ENCODE measurements at regions not wholly inside any gene's neighbourhood (a gene's known extent, or its start where the extent isn't known, plus 50 kb on each side); places are given as distances from the start of the nearest gene placed in this dataset.
"Not testable (repeated sequence)": the region's sequence is repeated elsewhere in the genome, so short reads cannot be mapped to it uniquely, and the experiment has no call there.

DNA sequence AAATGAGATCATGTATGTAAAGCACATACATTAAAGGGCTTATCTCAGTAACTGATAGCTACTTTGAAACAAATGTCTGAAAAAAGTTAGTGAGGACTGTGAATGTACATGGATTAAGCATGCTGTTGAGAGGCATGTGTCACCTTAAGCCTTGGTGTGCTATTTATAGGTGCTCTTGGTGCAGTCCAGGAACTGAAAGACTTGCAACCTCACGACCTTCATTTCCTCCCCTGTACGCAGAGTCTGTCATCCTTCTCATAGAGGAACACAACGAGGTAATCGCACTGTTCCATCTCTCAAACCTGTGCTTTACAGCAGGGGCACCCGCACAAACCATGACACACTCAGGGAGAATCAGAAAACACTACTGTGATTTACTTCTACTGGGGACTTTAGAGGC lies 65.6 kb downstream of the UFM1 start:
- DNase-seq (ENCODE audit: low spot score), result no peak

DNA sequence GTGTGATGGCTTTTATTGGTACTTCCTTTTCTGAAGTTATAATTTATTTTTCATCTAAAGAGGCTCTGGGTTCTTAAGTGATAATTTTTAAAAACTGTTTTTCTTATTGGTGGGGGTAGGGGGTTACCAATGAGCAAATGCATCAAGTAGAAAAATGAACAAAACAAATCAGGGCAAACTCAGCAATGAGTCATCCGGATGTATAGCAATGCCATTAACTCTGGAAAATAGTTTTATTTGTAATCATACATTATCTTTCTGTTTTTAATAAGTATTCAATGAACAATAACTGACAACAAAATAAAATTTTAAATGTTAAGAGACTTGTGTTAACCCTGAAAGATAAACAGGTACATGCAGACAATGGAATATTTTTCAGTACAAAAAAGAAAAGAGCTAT lies 67.6 kb downstream of the UFM1 start:
- DNase-seq (ENCODE audit: low spot score), result no peak

- DNase-seq (ENCODE audit: low spot score), result peak; percentile 30
Measured at GRCh38 chr13:38417727-38418126, 68.1 kb downstream of the UFM1 start.

GRCh38 chr13:38418286-38418685 lies 68.6 kb downstream of the UFM1 start:
- DNase-seq (ENCODE audit: low spot score), result no peak

GRCh38 chr13:38419312-38419873 lies 69.7 kb downstream of the UFM1 start:
- no peak for DNase-seq (ENCODE audit: low spot score)

- DNase-seq (ENCODE audit: low spot score), result no peak
Measured at GRCh38 chr13:38421590-38422560, 72.2 kb downstream of the UFM1 start.

GRCh38 chr13:38429916-38430315 lies 80.3 kb downstream of the UFM1 start:
- DNase-seq (ENCODE audit: low spot score), result no peak

GRCh38 chr13:38430796-38431195 lies 81.1 kb downstream of the UFM1 start:
- DNase-seq (ENCODE audit: low spot score), result no peak

GRCh38 chr13:38440666-38441065 lies 91.0 kb downstream of the UFM1 start:
- DNase-seq (ENCODE audit: low spot score), result no peak

GRCh38 chr13:38444904-38445303 lies 95.3 kb downstream of the UFM1 start:
- DNase-seq (ENCODE audit: low spot score), result no peak

DNA sequence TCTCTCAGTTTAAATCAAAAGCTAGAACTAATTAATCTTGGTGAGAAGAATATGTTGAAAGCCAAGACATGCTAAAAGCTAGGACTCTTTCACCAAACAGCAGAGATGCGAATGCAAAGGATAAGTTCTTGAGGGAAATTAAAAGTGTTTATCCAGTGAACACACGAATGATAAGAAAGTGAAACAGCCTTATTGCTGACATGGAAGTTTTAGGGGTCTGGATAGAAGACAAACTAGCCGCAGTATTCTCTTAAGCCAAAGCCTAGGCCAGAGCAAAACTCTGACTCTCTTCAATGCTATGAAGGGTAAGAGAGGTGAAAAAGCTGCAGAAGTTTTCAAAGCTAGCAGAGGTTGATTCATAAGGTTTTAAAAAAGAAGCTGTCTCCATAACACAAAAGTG lies 103.0 kb downstream of the UFM1 start:
- DNase-seq (ENCODE audit: low spot score), result no peak

- no peak for DNase-seq (ENCODE audit: low spot score)
Measured at GRCh38 chr13:38462605-38463004, 113.0 kb downstream of the UFM1 start.

DNA sequence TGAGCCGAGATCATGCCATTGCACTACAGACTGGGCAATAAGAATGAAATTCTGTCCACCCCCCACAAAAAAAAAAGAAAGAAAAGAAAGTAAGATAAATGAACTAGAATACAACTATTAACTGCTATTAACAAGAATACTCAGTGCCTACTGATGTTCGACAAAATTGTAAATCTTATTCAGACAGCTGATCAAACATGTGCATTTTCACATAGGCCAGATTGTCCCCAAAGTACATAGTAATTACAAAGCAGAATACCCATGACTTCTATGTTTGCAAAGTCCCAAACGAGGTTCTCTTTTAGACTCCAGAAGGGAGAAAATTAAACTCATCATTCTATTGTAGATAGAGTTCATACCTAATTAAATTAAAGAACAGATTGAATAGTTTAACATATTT lies 113.4 kb downstream of the UFM1 start:
- DNase-seq (ENCODE audit: low spot score), result no peak

DNA sequence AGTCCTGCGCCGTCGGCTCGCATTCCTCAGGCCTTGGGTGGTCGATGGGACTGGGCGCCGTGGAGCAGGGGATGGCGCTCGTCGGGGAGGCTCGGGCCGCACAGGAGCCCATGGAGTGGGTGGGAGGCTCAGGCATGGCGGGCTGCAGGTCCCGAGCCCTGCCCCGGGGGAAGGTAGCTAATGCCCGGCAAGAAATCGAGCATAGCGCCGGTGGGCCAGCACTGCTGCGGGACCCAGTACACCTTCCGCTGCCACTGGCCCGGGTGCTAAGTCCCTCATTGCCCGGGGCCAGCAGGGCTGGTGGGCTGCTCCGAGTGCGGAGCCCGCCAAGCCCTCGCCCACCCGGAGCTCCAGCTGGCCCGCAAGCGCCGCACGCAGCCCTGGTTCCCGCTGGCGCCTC lies 122.8 kb downstream of the UFM1 start:
- not testable (repeated sequence) for DNase-seq (ENCODE audit: low spot score)

DNA sequence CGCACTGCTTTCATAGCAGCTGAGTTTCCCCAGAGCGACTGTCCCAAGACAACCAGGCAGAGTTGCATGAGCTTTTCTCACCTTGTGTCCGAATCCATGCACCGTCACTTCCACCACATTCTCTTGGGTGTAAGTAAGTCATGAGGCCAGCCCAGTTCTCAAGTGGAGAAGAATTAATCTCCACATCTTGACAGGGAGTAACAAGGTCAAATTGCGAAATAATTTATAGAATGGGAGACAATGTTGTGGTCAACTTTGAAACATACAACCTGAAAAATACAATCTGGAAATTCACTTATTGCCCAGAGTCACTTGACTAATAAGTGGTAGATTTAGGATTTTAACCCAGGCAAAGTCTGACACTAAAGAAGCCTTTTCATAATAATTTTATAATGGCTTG lies 123.7 kb downstream of the UFM1 start:
- no peak for DNase-seq (ENCODE audit: low spot score)

DNA sequence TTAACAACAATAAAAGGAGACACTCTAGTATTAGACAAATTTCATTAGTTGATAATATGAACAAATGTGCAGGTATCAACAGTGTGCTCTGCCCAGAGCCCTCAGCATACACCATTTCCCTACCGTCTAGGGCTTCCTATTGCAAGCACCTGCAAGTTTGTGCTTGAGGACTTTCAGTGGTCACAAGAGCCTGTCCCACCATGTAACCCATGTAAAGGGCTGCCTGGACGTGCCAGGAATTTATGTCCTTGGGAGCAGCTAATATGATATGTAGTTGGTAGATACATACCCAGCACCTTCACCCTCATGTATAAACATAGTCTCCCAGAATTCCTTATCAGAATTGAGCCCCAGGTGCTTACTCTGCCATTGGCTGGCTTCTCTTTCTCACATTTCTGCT lies 128.0 kb downstream of the UFM1 start:
- no peak for DNase-seq (ENCODE audit: low spot score)

GRCh38 chr13:38483623-38484022 lies 134.0 kb downstream of the UFM1 start:
- no peak for DNase-seq (ENCODE audit: low spot score)

DNA sequence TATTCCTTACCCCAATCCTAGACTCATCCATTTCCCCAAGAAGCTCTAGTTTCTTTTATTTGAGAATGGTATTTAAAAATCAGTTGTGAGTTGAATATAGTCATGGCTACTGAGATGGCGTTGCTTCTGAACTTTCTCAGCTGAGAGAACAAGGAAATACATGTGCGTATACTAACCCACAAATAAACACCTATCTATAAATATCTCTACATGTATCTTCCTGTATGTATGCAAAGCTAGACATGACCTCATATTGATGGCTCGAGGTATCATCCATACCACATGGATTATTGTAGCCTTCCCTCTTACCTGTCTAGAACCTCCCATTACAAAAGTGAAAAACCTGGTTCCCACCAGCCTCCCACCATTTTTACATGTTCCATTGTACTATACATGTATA lies 141.0 kb downstream of the UFM1 start:
- DNase-seq (ENCODE audit: low spot score), result no peak

GRCh38 chr13:38494445-38494844 lies 144.8 kb downstream of the UFM1 start:
- no peak for DNase-seq (ENCODE audit: low spot score)

DNA sequence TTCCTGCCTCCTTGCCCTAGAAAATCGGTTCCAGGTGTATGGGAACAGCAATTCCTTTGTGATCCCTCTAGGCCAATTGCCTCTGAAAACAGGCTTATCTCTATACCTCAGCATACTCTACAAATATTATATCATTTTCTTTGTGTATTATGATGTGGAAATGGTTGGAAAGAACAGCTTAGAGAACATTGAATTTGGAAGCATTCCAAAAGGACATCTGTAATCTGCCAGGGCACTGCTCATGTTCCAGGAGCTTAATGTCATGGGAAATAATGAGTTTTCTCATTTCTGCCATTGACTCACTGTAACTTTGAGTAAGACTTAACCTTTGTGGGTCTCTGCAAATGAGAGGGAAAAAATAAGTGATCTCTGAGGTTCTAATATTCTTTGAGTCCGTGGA lies 147.3 kb downstream of the UFM1 start:
- DNase-seq (ENCODE audit: low spot score), result no peak

DNA sequence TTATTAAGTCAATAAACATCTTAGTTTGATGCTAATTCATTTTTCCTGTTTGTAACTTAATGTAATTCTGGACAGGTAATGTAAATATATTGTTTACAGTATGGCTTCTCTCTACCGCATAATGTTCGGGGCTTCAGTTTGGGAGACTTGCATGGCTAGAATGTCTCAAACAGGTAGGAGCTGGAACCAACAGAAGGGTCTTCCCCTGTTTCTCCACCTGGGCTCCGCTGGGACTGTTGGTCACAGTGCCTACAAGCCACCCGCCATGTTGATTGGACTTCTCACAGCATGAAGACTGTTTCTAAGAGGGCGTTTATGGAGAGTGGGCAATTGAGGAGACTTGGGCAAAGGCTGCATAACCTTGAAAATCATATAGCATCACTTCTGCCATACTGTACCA lies 148.6 kb downstream of the UFM1 start:
- DNase-seq (ENCODE audit: low spot score), result no peak

DNA sequence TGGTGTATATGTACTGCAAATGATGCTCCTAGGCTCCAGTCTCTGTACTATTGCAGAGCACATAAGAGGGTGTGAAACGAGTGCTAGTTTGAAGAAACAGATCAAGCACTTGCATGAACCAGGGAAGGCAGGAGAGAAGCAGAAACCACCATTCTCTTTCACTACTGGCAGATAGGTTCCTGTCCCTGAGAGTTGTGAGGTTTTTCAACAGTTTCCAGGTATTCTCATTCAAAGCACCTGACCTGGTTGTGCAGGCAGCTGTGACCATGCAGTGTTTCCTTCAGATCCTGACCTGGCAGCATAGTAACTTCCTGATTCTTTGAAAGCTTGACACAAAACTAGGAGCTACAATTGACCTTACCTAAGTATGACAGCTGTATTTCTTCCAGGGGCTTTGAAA lies 164.9 kb downstream of the UFM1 start:
- no peak for DNase-seq (ENCODE audit: low spot score)

DNA sequence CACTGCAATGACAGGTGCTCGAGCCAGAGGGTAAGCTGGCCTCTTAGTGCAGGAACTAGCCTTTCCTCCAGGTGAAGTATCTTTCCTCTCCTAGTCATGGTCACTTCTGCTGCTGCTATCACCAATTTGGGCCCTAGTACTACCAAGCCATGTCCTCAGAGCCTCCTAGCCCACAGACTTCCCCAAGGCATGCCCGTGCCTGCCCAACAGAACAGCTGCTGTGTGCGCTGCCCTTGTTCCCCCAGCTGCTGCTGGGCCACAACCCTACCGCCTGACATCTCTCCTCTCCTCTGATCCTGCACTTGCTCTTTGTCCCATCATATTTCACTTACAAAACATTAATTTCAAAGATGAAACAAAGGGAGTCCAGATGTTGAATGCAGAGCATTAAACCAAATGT lies 168.5 kb upstream of the FREM2 start:
- no peak for DNase-seq (ENCODE audit: low spot score)
